ENCODE measurements at regions not wholly inside any gene's neighbourhood (a gene's known extent, or its start where the extent isn't known, plus 50 kb on each side); places are given as distances from the start of the nearest gene placed in this dataset.

DNA sequence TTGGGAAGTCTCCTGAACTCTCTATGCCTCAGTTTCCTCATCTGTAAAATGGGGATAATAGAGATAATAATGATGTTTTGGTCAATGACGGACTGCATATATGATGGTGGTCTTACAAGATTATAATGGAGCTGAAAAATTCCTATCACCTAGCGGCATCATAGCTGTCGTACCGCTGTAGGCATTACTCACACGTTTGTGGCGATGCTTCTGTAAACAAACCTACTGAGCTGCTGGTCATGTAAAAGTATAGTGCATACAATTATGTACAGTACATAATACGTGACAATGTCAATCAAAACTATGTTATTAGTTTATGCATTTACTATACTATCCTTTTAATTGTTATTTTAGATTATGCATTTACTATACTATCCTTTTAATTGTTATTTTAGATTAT is 339.1 kb upstream of the NPVF start (continued):
- no peak for TF ChIP-seq ZNF274 (IDR thresholded peaks at IDR 0.05; ENCODE audit: low read depth, low read length)
- no peak for TF ChIP-seq EGR1 (IDR thresholded peaks at IDR 0.05; ENCODE audit: low read depth)
- TF ChIP-seq EZH2 (IDR thresholded peaks at IDR 0.05): no peak
- TF ChIP-seq, protein P1, sequence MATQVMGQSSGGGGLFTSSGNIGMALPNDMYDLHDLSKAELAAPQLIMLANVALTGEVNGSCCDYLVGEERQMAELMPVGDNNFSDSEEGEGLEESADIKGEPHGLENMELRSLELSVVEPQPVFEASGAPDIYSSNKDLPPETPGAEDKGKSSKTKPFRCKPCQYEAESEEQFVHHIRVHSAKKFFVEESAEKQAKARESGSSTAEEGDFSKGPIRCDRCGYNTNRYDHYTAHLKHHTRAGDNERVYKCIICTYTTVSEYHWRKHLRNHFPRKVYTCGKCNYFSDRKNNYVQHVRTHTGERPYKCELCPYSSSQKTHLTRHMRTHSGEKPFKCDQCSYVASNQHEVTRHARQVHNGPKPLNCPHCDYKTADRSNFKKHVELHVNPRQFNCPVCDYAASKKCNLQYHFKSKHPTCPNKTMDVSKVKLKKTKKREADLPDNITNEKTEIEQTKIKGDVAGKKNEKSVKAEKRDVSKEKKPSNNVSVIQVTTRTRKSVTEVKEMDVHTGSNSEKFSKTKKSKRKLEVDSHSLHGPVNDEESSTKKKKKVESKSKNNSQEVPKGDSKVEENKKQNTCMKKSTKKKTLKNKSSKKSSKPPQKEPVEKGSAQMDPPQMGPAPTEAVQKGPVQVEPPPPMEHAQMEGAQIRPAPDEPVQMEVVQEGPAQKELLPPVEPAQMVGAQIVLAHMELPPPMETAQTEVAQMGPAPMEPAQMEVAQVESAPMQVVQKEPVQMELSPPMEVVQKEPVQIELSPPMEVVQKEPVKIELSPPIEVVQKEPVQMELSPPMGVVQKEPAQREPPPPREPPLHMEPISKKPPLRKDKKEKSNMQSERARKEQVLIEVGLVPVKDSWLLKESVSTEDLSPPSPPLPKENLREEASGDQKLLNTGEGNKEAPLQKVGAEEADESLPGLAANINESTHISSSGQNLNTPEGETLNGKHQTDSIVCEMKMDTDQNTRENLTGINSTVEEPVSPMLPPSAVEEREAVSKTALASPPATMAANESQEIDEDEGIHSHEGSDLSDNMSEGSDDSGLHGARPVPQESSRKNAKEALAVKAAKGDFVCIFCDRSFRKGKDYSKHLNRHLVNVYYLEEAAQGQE (IDR thresholded peaks at IDR 0.05; ENCODE audit: low read depth): no peak

DNA sequence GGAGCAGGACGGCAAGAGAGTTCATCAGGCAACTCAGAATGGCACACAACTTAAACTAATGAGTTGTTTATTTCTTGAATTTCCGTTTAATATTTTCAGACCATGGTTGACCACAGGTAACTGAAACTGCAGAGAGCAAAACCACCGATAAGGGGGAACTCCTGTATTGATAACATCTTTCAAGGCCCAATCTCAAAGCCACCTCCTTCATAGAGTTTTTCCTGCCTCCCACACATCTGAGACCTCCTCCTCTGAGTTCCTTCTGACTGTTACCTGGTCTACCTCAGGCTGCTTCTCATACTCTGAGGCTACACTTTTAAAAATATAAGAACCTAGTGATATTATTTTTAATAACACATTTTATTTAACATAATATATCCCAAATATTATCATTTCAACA is 341.5 kb upstream of the NPVF start:
- Histone ChIP-seq H4K20me1 (ENCODE audit: insufficient read depth) (no peaks in the 10 kb centered on the region), H2AFZ (ENCODE audit: low read depth, low read length, poor library complexity, severe bottlenecking) (no peak overlapping the region), H3K9me2 (ENCODE audit: insufficient read depth) (no peaks in the 10 kb centered on the region), H3K4me2 (ENCODE audit: low read length) (no peak overlapping the region), H3K4me1 (ENCODE audit: control insufficient read depth in 1 of 2, insufficient read depth in 2 of 2, low read length in 2 of 2) (peaks cover 0 to 8% of the 10 kb centered on the region in 2 experiments; a peak in 1 of 4 replicates), H3K9ac (ENCODE audit: low read length) (no peak overlapping the region), H3K9me3 (ENCODE audit: control insufficient read depth in 1 of 2, insufficient read depth in 1 of 2, low read depth in 1 of 2, low read length in 2 of 2) (no peaks in the 10 kb centered on the region), H3K27ac (ENCODE audit: low read depth, low read length) (no peak overlapping the region), H3K4me3 (replicated peaks in 1 of 2; ENCODE audit: low read depth in 1 of 2, low read length in 2 of 2) (no peak overlapping the region), H3K27me3 (ENCODE audit: insufficient read depth, low read length) (peaks cover 4% of the 10 kb centered on the region), H3K79me2 (ENCODE audit: insufficient read depth, low read length) (no peaks in the 10 kb centered on the region), H3K36me3 (ENCODE audit: control insufficient read depth in 1 of 2, insufficient read depth in 2 of 2, low read length in 2 of 2) (no peaks in the 10 kb centered on the region)
- ChIA-PET POLR2A (no interaction called here), CTCF (interaction anchor here (1.0 to 8.4 kb wide), 5 partner anchors 175 to 310 kb away, joined by 3 to 93 read pairs (median 5); no protein-coding TSS in a partner anchor), RAD21 (ENCODE audit: low non-redundant PET in 1 of 2, low total read pairs in 2 of 2, uncharacterized antibody in 2 of 2, unreplicated experiment in 2 of 2) (no interaction called here)
- intact Hi-C loops (cut with micrococcal nuclease): loop anchor here (1.0 to 5.0 kb wide), 2 partner anchors 282 to 1593 kb away; no protein-coding TSS in a partner anchor
- ATAC-seq (no peak), DNase-seq (ENCODE audit: low read depth, low spot score) (no peak)
- TF ChIP-seq TCF7L2 (IDR thresholded peaks at IDR 0.05; ENCODE audit: borderline replicate concordance, extremely low read depth, insufficient read depth, insufficient read length): no peak
- TF ChIP-seq, protein P2, sequence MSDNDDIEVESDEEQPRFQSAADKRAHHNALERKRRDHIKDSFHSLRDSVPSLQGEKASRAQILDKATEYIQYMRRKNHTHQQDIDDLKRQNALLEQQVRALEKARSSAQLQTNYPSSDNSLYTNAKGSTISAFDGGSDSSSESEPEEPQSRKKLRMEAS (IDR thresholded peaks at IDR 0.05): no peak
- TF ChIP-seq ELF1 (IDR thresholded peaks at IDR 0.05; ENCODE audit: borderline replicate concordance, low read depth): no peak
- no peak for TF ChIP-seq SP1 (IDR thresholded peaks at IDR 0.05; ENCODE audit: low read depth)
- TF ChIP-seq SRF (IDR thresholded peaks at IDR 0.05; ENCODE audit: low read depth): no peak
- TF ChIP-seq EZH2 (IDR thresholded peaks at IDR 0.05): no peak
- TF ChIP-seq, protein P1 (IDR thresholded peaks at IDR 0.05; ENCODE audit: low read depth): no peak
- no TSS peak for BruUV-seq (replicated peaks)

All from HCT116 (cell line).